ENCODE measurements at regions not wholly inside any gene's neighbourhood (a gene's known extent, or its start where the extent isn't known, plus 50 kb on each side); places are given as distances from the start of the nearest gene placed in this dataset.

GRCh38 chr12:63224396-63224795, 73.4 kb upstream of the AVPR1A start:
- H3K4me2 ChIP-seq (ENCODE audit: low read depth, low read length): no peak overlapping the region
- no peak for ATAC-seq (ENCODE audit: low read depth)
- H3K27me3 ChIP-seq (ENCODE audit: control insufficient read depth, insufficient read depth, low read length): no peaks in the 10 kb centered on the region
- H4K91ac ChIP-seq (ENCODE audit: insufficient read depth, low read depth, low read length): no peak overlapping the region
- no peaks in the 10 kb centered on the region for H3K9me1 ChIP-seq (ENCODE audit: insufficient read depth, low read length)
- ChIA-PET CTCF (no interaction called here), POLR2A (ENCODE audit: unreplicated experiment) (no interaction called here)
- H2BK5ac ChIP-seq (ENCODE audit: low read depth, low read length, poor library complexity, severe bottlenecking): no peak overlapping the region
- in situ Hi-C loops (cut with MboI; ENCODE audit: low sequenced_read_pairs) (no loop called here), dilution Hi-C loops (cut with HindIII; ENCODE audit: low sequenced_read_pairs, unreplicated experiment) (no loop called here), intact Hi-C loops (cut with micrococcal nuclease) (no loop called here)
- H3K27ac ChIP-seq (ENCODE audit: insufficient read depth, low read length): no peak overlapping the region
- H4K5ac ChIP-seq (ENCODE audit: low read depth, low read length): no peak overlapping the region
- no peaks in the 10 kb centered on the region for H3K9me3 ChIP-seq (ENCODE audit: control insufficient read depth, insufficient read depth, low read length)
- WGBS, 2 experiments (ENCODE audit: extremely low coverage in 2 of 2, insufficient read length in 1 of 2): no CpG with 5 or more reads among the region's 1 CpG
- H2BK120ac ChIP-seq (ENCODE audit: low read depth, low read length): no peak overlapping the region
- no peaks in the 10 kb centered on the region for H3K36me3 ChIP-seq (ENCODE audit: control insufficient read depth, insufficient read depth, low read length)
- BruUV-seq (replicated peaks): no TSS peak
- H4K20me1 ChIP-seq (ENCODE audit: insufficient read depth, low read length): no peaks in the 10 kb centered on the region
- H2AFZ ChIP-seq (replicated peaks; ENCODE audit: low read length, poor library complexity): no peak overlapping the region
- H2BK20ac ChIP-seq (ENCODE audit: low read depth, low read length): no peak overlapping the region
- H3K79me1 ChIP-seq (ENCODE audit: low read depth in 1 of 2, low read length in 2 of 2): no peaks in the 10 kb centered on the region
- no peak overlapping the region for H2BK15ac ChIP-seq (ENCODE audit: low read depth, low read length)
- no peak overlapping the region for H3K9ac ChIP-seq (ENCODE audit: low read depth, low read length)
- no peak overlapping the region for H3K23ac ChIP-seq (ENCODE audit: low read depth, low read length)
- no peak overlapping the region for H3K18ac ChIP-seq (ENCODE audit: low read depth, low read length)
- no peak for DNase-seq
- H2AK9ac ChIP-seq (replicated peaks; ENCODE audit: low read depth, low read length, poor library complexity): no peak overlapping the region
- H3K14ac ChIP-seq (replicated peaks; ENCODE audit: low read depth, low read length): no peak overlapping the region
- H3K4ac ChIP-seq (ENCODE audit: low read depth, low read length): no peak overlapping the region
- no peak overlapping the region for H3K56ac ChIP-seq (ENCODE audit: extremely low read depth, insufficient read depth, low read length)
- H4K8ac ChIP-seq (ENCODE audit: low read depth in 2 of 2, low read length in 2 of 2): no peak overlapping the region
- TF ChIP-seq RCOR1 (IDR thresholded peaks at IDR 0.05; ENCODE audit: insufficient replicate concordance, low read length) (no peak), USF2 (IDR thresholded peaks at IDR 0.05; ENCODE audit: low read depth, low read length) (no peak), CHD1 (IDR thresholded peaks at IDR 0.05; ENCODE audit: low read depth, low read length) (no peak), RFX5 (IDR thresholded peaks at IDR 0.05; ENCODE audit: low read depth, low read length) (no peak), MXI1 (IDR thresholded peaks at IDR 0.05; ENCODE audit: borderline replicate concordance, low read depth, low read length) (no peak)
- no peak overlapping the region for H2AK5ac ChIP-seq (ENCODE audit: low read depth, low read length)
- H3K4me1 ChIP-seq (ENCODE audit: control insufficient read depth, insufficient read depth, low read length): no peaks in the 10 kb centered on the region
- H3K4me3 ChIP-seq (ENCODE audit: insufficient read depth, low read depth, low read length): no peak overlapping the region
